IPS-15b (cell line): ENCODE measurements at regions not wholly inside any gene's neighbourhood (a gene's known extent, or its start where the extent isn't known, plus 50 kb on each side); places are given as distances from the start of the nearest gene placed in this dataset.
"Not testable (repeated sequence)": the region's sequence is repeated elsewhere in the genome, so short reads cannot be mapped to it uniquely, and the experiment has no call there.

Experiments used
- H3K27me3 ChIP-seq: one replicate; pipeline ENCODE4 v1.6.1; 2013; ENCODE audit warnings: low read length; ENCODE audit not compliant: control insufficient read depth, insufficient read depth
- H3K36me3 ChIP-seq: one replicate; pipeline ENCODE4 v1.6.1; 2013; ENCODE audit warnings: low read length; ENCODE audit not compliant: control insufficient read depth, insufficient read depth
- H3K4me1 ChIP-seq: one replicate; pipeline ENCODE4 v1.6.1; 2013; ENCODE audit warnings: mild to moderate bottlenecking, low read length; ENCODE audit not compliant: control insufficient read depth, insufficient read depth
- H3K4me3 ChIP-seq: one replicate; pipeline ENCODE4 v1.5.1; 2013; ENCODE audit warnings: low read depth, low read length
- H3K9ac ChIP-seq: one replicate; pipeline ENCODE4 v1.6.1; 2013; ENCODE audit warnings: low read depth, mild to moderate bottlenecking, low read length
- H3K9me3 ChIP-seq: one replicate; pipeline ENCODE4 v1.6.1; 2013; ENCODE audit warnings: mild to moderate bottlenecking, low read length; ENCODE audit not compliant: control insufficient read depth, insufficient read depth

- H3K36me3 ChIP-seq = no peaks in the 10 kb centered on the region
- no peaks in the 10 kb centered on the region for H3K4me1 ChIP-seq
- no peaks in the 10 kb centered on the region for H3K9me3 ChIP-seq
- no peak overlapping the region for H3K4me3 ChIP-seq
- H3K27me3 ChIP-seq = no peaks in the 10 kb centered on the region
- no peak overlapping the region for H3K9ac ChIP-seq
These were observed 121.0 kb upstream of the CXADR start for GRCh38 chr21:17391811-17392340.

- no peaks in the 10 kb centered on the region for H3K36me3 ChIP-seq
- H3K9ac ChIP-seq = no peak overlapping the region
- no peak overlapping the region for H3K4me3 ChIP-seq
- H3K4me1 ChIP-seq = no peaks in the 10 kb centered on the region
- H3K27me3 ChIP-seq = no peaks in the 10 kb centered on the region
- H3K9me3 ChIP-seq = no peaks in the 10 kb centered on the region
These were observed 119.4 kb upstream of the CXADR start for GRCh38 chr21:17393413-17393812.

GRCh38 chr21:17396948-17397347 lies 115.9 kb upstream of the CXADR start:
- H3K4me1 ChIP-seq = no peaks in the 10 kb centered on the region
- H3K4me3 ChIP-seq = no peak overlapping the region
- H3K36me3 ChIP-seq = no peaks in the 10 kb centered on the region
- H3K27me3 ChIP-seq = no peaks in the 10 kb centered on the region
- H3K9me3 ChIP-seq = no peaks in the 10 kb centered on the region
- no peak overlapping the region for H3K9ac ChIP-seq

GRCh38 chr21:17397703-17398102 lies 115.1 kb upstream of the CXADR start:
- H3K36me3 ChIP-seq = no peaks in the 10 kb centered on the region
- no peaks in the 10 kb centered on the region for H3K4me1 ChIP-seq
- no peak overlapping the region for H3K4me3 ChIP-seq
- no peaks in the 10 kb centered on the region for H3K9me3 ChIP-seq
- no peaks in the 10 kb centered on the region for H3K27me3 ChIP-seq
- no peak overlapping the region for H3K9ac ChIP-seq

- H3K4me1 ChIP-seq = not testable (repeated sequence)
These were observed 113.9 kb upstream of the CXADR start for GRCh38 chr21:17398954-17399353.

GRCh38 chr21:17402937-17403336 lies 109.9 kb upstream of the CXADR start:
- H3K4me3 ChIP-seq = no peak overlapping the region
- H3K36me3 ChIP-seq = no peaks in the 10 kb centered on the region
- H3K4me1 ChIP-seq = no peaks in the 10 kb centered on the region

More at GRCh38 chr21:17398954-17399353, 113.9 kb upstream of the CXADR start:
- not testable (repeated sequence) for H3K9me3 ChIP-seq, H3K27me3 ChIP-seq, H3K36me3 ChIP-seq, H3K9ac ChIP-seq, H3K4me3 ChIP-seq

GRCh38 chr21:17406202-17406601 lies 106.6 kb upstream of the CXADR start:
- no peaks in the 10 kb centered on the region for H3K4me1 ChIP-seq
- H3K4me3 ChIP-seq = no peak overlapping the region
- no peak overlapping the region for H3K9ac ChIP-seq
- no peaks in the 10 kb centered on the region for H3K27me3 ChIP-seq
- H3K9me3 ChIP-seq = no peaks in the 10 kb centered on the region
- no peaks in the 10 kb centered on the region for H3K36me3 ChIP-seq

More at GRCh38 chr21:17402937-17403336, 109.9 kb upstream of the CXADR start:
- Histone ChIP-seq H3K9me3 (no peaks in the 10 kb centered on the region), H3K9ac (no peak overlapping the region), H3K27me3 (no peaks in the 10 kb centered on the region)

GRCh38 chr21:17414766-17415165 lies 98.1 kb upstream of the CXADR start:
- Histone ChIP-seq H3K4me3 (no peak overlapping the region), H3K9me3 (no peaks in the 10 kb centered on the region), H3K4me1 (peaks cover 7% of the 10 kb centered on the region), H3K27me3 (no peaks in the 10 kb centered on the region), H3K9ac (no peak overlapping the region), H3K36me3 (no peaks in the 10 kb centered on the region)

- no peak overlapping the region for H3K9ac ChIP-seq
- H3K4me3 ChIP-seq = no peak overlapping the region
- no peaks in the 10 kb centered on the region for H3K9me3 ChIP-seq
- H3K27me3 ChIP-seq = no peaks in the 10 kb centered on the region
- H3K36me3 ChIP-seq = no peaks in the 10 kb centered on the region
- peaks cover 7% of the 10 kb centered on the region for H3K4me1 ChIP-seq
These were observed 96.7 kb upstream of the CXADR start for GRCh38 chr21:17416139-17416538.

- H3K9ac ChIP-seq = no peak overlapping the region
- no peaks in the 10 kb centered on the region for H3K27me3 ChIP-seq
- H3K4me3 ChIP-seq = no peak overlapping the region
- H3K4me1 ChIP-seq = no peaks in the 10 kb centered on the region
- H3K9me3 ChIP-seq = no peaks in the 10 kb centered on the region
- H3K36me3 ChIP-seq = no peaks in the 10 kb centered on the region
These were observed 89.9 kb upstream of the CXADR start for GRCh38 chr21:17422931-17423330.

- H3K9me3 ChIP-seq = no peaks in the 10 kb centered on the region
- H3K27me3 ChIP-seq = no peaks in the 10 kb centered on the region
- no peaks in the 10 kb centered on the region for H3K36me3 ChIP-seq
- no peak overlapping the region for H3K4me3 ChIP-seq
- no peak overlapping the region for H3K9ac ChIP-seq
- peaks cover 3% of the 10 kb centered on the region for H3K4me1 ChIP-seq
These were observed 85.7 kb upstream of the CXADR start for GRCh38 chr21:17427157-17427556.

- no peak overlapping the region for H3K9ac ChIP-seq
- H3K4me1 ChIP-seq = peaks cover 3% of the 10 kb centered on the region
- no peaks in the 10 kb centered on the region for H3K9me3 ChIP-seq
- H3K27me3 ChIP-seq = no peaks in the 10 kb centered on the region
- no peak overlapping the region for H3K4me3 ChIP-seq
- H3K36me3 ChIP-seq = no peaks in the 10 kb centered on the region
These were observed 84.9 kb upstream of the CXADR start for GRCh38 chr21:17427831-17428483.
